ENCODE measurements at regions not wholly inside any gene's neighbourhood (a gene's known extent, or its start where the extent isn't known, plus 50 kb on each side); places are given as distances from the start of the nearest gene placed in this dataset.

GRCh38 chr19:5392486-5392885, 51.9 kb upstream of the PTPRS start:
- DNase-seq (ENCODE audit: low read depth), result no peak

- no peak for DNase-seq (ENCODE audit: low read depth)
These were observed 52.5 kb upstream of the PTPRS start for GRCh38 chr19:5393088-5393487.

GRCh38 chr19:5394551-5395505, 54.2 kb upstream of the PTPRS start:
- DNase-seq (ENCODE audit: low read depth), result no peak

- DNase-seq (ENCODE audit: low read depth), result no peak
These were observed 54.9 kb upstream of the PTPRS start for GRCh38 chr19:5395556-5395955.

- DNase-seq (ENCODE audit: low read depth), result no peak
These were observed 55.7 kb upstream of the PTPRS start for GRCh38 chr19:5396096-5396939.

GRCh38 chr19:5396963-5397362, 56.4 kb upstream of the PTPRS start:
- no peak for DNase-seq (ENCODE audit: low read depth)

- DNase-seq (ENCODE audit: low read depth), result no peak
These were observed 57.2 kb upstream of the ZNRF4 start for GRCh38 chr19:5397804-5398692.

GRCh38 chr19:5398693-5399057, 56.5 kb upstream of the ZNRF4 start:
- DNase-seq (ENCODE audit: low read depth), result no peak

GRCh38 chr19:5403968-5404640, 51.1 kb upstream of the ZNRF4 start:
- peak; percentile 28 for DNase-seq (ENCODE audit: low read depth)
